Neural cell (in vitro differentiated cells): ENCODE measurements at regions not wholly inside any gene's neighbourhood (a gene's known extent, or its start where the extent isn't known, plus 50 kb on each side); places are given as distances from the start of the nearest gene placed in this dataset.
"Not testable (repeated sequence)": the region's sequence is repeated elsewhere in the genome, so short reads cannot be mapped to it uniquely, and the experiment has no call there.

ENCODE experiments used
- H2AFZ ChIP-seq: fragments of 200-600, 300-800 bp; sonication (generic), shearing (Covaris generic); 2 replicates; pipeline ENCODE4 v1.6.0; 2014; ENCODE audit warnings: low read depth, mild to moderate bottlenecking, antibody characterized with exemption, low read length, moderate library complexity
- H3F3A ChIP-seq: fragments of 200-600 bp; shearing (Covaris generic); 2 replicates; pipeline ENCODE4 v1.6.1; 2016; ENCODE audit warnings: mild to moderate bottlenecking, moderate library complexity, mixed read lengths, antibody characterized with exemption, low read length; ENCODE audit not compliant: insufficient read depth, poor library complexity, severe bottlenecking
- H3K27ac ChIP-seq: fragments of 200-600, 300-800 bp; sonication (generic), shearing (Covaris generic); 2 replicates; pipeline ENCODE4 v1.5.1; 2014; ENCODE audit warnings: mild to moderate bottlenecking, low read length, moderate library complexity
- H3K27me3 ChIP-seq: fragments of 300-800, 200-600 bp; sonication (generic), shearing (Covaris generic); 2 replicates; pipeline ENCODE4 v1.6.0; 2014; ENCODE audit warnings: mild to moderate bottlenecking, low read depth, low read length, moderate library complexity; ENCODE audit not compliant: insufficient read depth
- H3K36me3 ChIP-seq: fragments of 300-800, 200-600 bp; sonication (generic), shearing (Covaris generic); 2 replicates; pipeline ENCODE4 v1.5.1; 2014; ENCODE audit warnings: mild to moderate bottlenecking, antibody characterized with exemption, low read length, moderate library complexity; ENCODE audit not compliant: insufficient read depth
- H3K4me2 ChIP-seq: fragments of 300-800, 200-600 bp; sonication (generic), shearing (Covaris generic); 2 replicates; pipeline ENCODE4 v1.6.0; 2014; ENCODE audit warnings: mild to moderate bottlenecking, low read length
- H3K4me3 ChIP-seq: fragments of 300-800, 200-600 bp; sonication (generic), shearing (Covaris generic); 2 replicates; pipeline ENCODE4 v1.5.1; 2014; ENCODE audit warnings: mild to moderate bottlenecking, low read length, moderate library complexity
- H3K79me2 ChIP-seq: fragments of 200-600 bp; shearing (Covaris generic); replicated peaks from 2 replicates; pipeline ENCODE4 v1.6.0; 2014; ENCODE audit warnings: mild to moderate bottlenecking, low read length, moderate library complexity; ENCODE audit not compliant: insufficient read depth
- H3K9ac ChIP-seq: fragments of 300-800, 200-600 bp; sonication (generic), shearing (Covaris generic); 2 replicates; pipeline ENCODE4 v1.6.1; 2016; ENCODE audit warnings: mild to moderate bottlenecking, low read length, mixed read lengths
- H3K9me2 ChIP-seq: fragments of 200-600 bp; shearing (Covaris generic); 2 replicates; pipeline ENCODE4 v1.6.1; 2016; ENCODE audit warnings: mild to moderate bottlenecking, low read length, mixed read lengths; ENCODE audit not compliant: insufficient read depth
- H3K9me3 ChIP-seq: fragments of 200-600, 300-800 bp; sonication (generic), shearing (Covaris generic); 2 replicates; pipeline ENCODE4 v1.6.1; 2016; ENCODE audit warnings: mild to moderate bottlenecking, mixed run types, low read length, moderate library complexity, mixed read lengths
- H4K20me1 ChIP-seq: fragments of 200-600 bp; shearing (Covaris generic); 2 replicates; pipeline ENCODE4 v1.6.1; 2016; ENCODE audit warnings: mild to moderate bottlenecking, mixed run types; ENCODE audit not compliant: insufficient read depth
- CTCF ChIP-seq: fragments of 450-650 bp; IDR thresholded peaks from 2 replicates; pipeline ENCODE4 v1.5.1; 2014; ENCODE audit warnings: antibody characterized with exemption, mild to moderate bottlenecking, moderate library complexity; ENCODE audit not compliant: poor library complexity, severe bottlenecking
- EP300 ChIP-seq: fragments of 450-650 bp; conservative IDR thresholded peaks from 2 replicates; pipeline ENCODE4 v1.6.1; 2014; ENCODE audit warnings: antibody characterized with exemption, mild to moderate bottlenecking, moderate library complexity; ENCODE audit not compliant: poor library complexity, severe bottlenecking
- EZH2 ChIP-seq: fragments of 200-600, 300-800 bp; shearing (Covaris generic), sonication (generic); IDR thresholded peaks from 2 replicates; pipeline ENCODE4 v1.6.1; 2014; ENCODE audit warnings: antibody characterized with exemption, low read length, borderline replicate concordance, mild to moderate bottlenecking; ENCODE audit not compliant: insufficient read depth, poor library complexity, severe bottlenecking
- MXI1 ChIP-seq: fragments of 450-650 bp; conservative IDR thresholded peaks from 2 replicates; pipeline ENCODE4 v1.6.1; 2014; ENCODE audit warnings: antibody characterized with exemption, mild to moderate bottlenecking; ENCODE audit not compliant: poor library complexity, severe bottlenecking
- POLR2AphosphoS5 ChIP-seq: IDR thresholded peaks from 2 replicates; pipeline ENCODE4 v1.6.1; 2012
- RAD21 ChIP-seq: fragments of 450-650 bp; conservative IDR thresholded peaks from 2 replicates; pipeline ENCODE4 v1.6.1; 2014; ENCODE audit warnings: antibody characterized with exemption, mild to moderate bottlenecking, moderate library complexity
- SMC3 ChIP-seq: fragments of 450-650 bp; conservative IDR thresholded peaks from 2 replicates; pipeline ENCODE4 v1.6.1; 2014; ENCODE audit warnings: antibody characterized with exemption, mild to moderate bottlenecking, moderate library complexity; ENCODE audit not compliant: poor library complexity
- TAF1 ChIP-seq: IDR thresholded peaks from 2 replicates; pipeline ENCODE4 v1.6.1; 2012; ENCODE audit warnings: low read depth
- TF ChIP-seq, protein P1 (sequence below): IDR thresholded peaks from 2 replicates; pipeline ENCODE4 v1.6.1; 2012; ENCODE audit warnings: borderline replicate concordance

GRCh38 chr15:45810201-45810600 is 175.4 kb downstream of the SQOR start:
- H3K4me2 ChIP-seq = no peak overlapping the region
- no peak overlapping the region for H3K9ac ChIP-seq
- H3K27me3 ChIP-seq = no peaks in the 10 kb centered on the region
- no peaks in the 10 kb centered on the region for H3K9me3 ChIP-seq
- no peak overlapping the region for H3K27ac ChIP-seq
- TF ChIP-seq CTCF = no peak
- TF ChIP-seq EZH2 = no peak
- TF ChIP-seq RAD21 = no peak
- TF ChIP-seq EP300 = no peak
- no peak for TF ChIP-seq POLR2AphosphoS5
- TF ChIP-seq, protein P1, sequence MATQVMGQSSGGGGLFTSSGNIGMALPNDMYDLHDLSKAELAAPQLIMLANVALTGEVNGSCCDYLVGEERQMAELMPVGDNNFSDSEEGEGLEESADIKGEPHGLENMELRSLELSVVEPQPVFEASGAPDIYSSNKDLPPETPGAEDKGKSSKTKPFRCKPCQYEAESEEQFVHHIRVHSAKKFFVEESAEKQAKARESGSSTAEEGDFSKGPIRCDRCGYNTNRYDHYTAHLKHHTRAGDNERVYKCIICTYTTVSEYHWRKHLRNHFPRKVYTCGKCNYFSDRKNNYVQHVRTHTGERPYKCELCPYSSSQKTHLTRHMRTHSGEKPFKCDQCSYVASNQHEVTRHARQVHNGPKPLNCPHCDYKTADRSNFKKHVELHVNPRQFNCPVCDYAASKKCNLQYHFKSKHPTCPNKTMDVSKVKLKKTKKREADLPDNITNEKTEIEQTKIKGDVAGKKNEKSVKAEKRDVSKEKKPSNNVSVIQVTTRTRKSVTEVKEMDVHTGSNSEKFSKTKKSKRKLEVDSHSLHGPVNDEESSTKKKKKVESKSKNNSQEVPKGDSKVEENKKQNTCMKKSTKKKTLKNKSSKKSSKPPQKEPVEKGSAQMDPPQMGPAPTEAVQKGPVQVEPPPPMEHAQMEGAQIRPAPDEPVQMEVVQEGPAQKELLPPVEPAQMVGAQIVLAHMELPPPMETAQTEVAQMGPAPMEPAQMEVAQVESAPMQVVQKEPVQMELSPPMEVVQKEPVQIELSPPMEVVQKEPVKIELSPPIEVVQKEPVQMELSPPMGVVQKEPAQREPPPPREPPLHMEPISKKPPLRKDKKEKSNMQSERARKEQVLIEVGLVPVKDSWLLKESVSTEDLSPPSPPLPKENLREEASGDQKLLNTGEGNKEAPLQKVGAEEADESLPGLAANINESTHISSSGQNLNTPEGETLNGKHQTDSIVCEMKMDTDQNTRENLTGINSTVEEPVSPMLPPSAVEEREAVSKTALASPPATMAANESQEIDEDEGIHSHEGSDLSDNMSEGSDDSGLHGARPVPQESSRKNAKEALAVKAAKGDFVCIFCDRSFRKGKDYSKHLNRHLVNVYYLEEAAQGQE = no peak
- TF ChIP-seq MXI1 = no peak
- no peak for TF ChIP-seq TAF1
- no peak for TF ChIP-seq SMC3
- no peaks in the 10 kb centered on the region for H3K79me2 ChIP-seq
- H3K36me3 ChIP-seq = no peaks in the 10 kb centered on the region
- H4K20me1 ChIP-seq = no peaks in the 10 kb centered on the region
- no peak overlapping the region for H2AFZ ChIP-seq
- no peaks in the 10 kb centered on the region for H3F3A ChIP-seq
- no peak overlapping the region for H3K4me3 ChIP-seq
- no peaks in the 10 kb centered on the region for H3K9me2 ChIP-seq

- TF ChIP-seq MXI1 (no peak), EZH2 (no peak), RAD21 (no peak), EP300 (no peak), TAF1 (no peak), CTCF (no peak), POLR2AphosphoS5 (no peak), SMC3 (no peak)
- TF ChIP-seq, protein P1 = no peak
- H3K79me2 ChIP-seq = no peaks in the 10 kb centered on the region
- H3K4me3 ChIP-seq = no peak overlapping the region
- H3K27me3 ChIP-seq = no peaks in the 10 kb centered on the region
- H2AFZ ChIP-seq = no peak overlapping the region
- no peak overlapping the region for H3K4me2 ChIP-seq
- no peaks in the 10 kb centered on the region for H3K36me3 ChIP-seq
- H4K20me1 ChIP-seq = no peaks in the 10 kb centered on the region
- H3K9me2 ChIP-seq = no peaks in the 10 kb centered on the region
- no peaks in the 10 kb centered on the region for H3K9me3 ChIP-seq
- no peaks in the 10 kb centered on the region for H3F3A ChIP-seq
- no peak overlapping the region for H3K27ac ChIP-seq
- H3K9ac ChIP-seq = no peak overlapping the region
Measured at GRCh38 chr15:45812200-45812599, 177.4 kb downstream of the SQOR start.

DNA sequence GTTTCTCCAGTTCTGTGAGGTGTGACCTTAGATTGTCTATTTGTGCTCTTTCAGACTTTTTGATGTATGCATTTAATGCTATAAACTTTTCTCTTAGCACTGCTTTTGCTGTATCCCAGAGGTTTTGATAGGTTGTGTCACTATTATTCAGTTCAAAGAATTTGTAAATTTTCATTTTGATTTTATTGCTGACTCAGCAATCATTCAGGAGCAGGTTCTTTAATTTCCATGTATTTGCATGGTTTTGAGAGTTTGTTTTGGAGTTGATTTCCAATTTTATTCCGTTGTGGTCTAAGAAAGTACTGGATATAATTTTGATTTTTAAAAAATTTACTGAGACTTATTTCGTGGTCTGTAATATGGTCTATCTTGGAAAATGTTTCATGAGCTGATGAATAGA is 182.7 kb downstream of the SQOR start:
- not testable (repeated sequence) for H3K9me2 ChIP-seq, H3K9me3 ChIP-seq, H3F3A ChIP-seq, H3K27ac ChIP-seq, H3K9ac ChIP-seq, H3K27me3 ChIP-seq, H3K4me3 ChIP-seq, H3K79me2 ChIP-seq, H4K20me1 ChIP-seq, H2AFZ ChIP-seq, H3K36me3 ChIP-seq, H3K4me2 ChIP-seq
